ENCODE measurements at regions not wholly inside any gene's neighbourhood (a gene's known extent, or its start where the extent isn't known, plus 50 kb on each side); places are given as distances from the start of the nearest gene placed in this dataset.
"Not testable (repeated sequence)": the region's sequence is repeated elsewhere in the genome, so short reads cannot be mapped to it uniquely, and the experiment has no call there.

GRCh38 chr6:103720393-103720792, 1139.3 kb downstream of the HACE1 start:
- DNase-seq, result no peak

DNA sequence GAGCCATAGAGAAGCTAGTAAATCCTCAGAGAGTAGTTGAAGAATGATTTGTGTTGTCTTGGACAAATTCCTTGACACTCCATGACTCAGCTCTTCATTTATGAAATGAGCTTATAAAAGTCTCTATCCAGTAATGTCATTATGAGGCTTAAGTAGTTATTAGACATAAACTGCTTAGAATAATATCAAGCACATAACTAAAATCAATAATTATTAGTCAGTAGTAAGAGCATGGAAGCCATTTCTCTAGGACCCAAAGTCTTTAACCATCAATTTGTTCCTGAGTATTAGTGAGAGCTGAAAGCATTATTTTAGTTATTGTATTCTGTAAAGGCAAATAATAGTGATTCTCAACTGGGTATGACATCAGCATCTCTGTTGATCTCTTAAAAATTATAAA, 1140.2 kb downstream of the HACE1 start:
- DNase-seq, result no peak

DNA sequence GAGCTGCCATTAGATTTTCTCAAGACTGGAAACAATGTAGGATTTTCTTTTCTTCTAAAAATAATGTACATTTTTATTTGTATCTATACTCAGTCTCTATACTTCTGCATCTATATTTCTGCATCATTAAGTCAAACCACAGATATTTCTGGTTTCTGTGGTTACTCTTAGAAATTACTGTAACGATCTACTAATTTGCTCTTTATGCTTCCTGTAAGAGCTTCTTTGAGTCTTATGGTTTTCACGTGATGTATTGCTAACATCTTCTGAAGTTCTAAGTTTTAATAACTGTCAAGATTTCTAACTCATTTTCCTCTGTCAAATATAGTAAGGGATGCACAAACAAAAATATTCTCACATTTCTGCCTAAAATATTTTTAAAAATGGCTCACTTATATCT, 1144.5 kb downstream of the HACE1 start:
- DNase-seq, result no peak

DNA sequence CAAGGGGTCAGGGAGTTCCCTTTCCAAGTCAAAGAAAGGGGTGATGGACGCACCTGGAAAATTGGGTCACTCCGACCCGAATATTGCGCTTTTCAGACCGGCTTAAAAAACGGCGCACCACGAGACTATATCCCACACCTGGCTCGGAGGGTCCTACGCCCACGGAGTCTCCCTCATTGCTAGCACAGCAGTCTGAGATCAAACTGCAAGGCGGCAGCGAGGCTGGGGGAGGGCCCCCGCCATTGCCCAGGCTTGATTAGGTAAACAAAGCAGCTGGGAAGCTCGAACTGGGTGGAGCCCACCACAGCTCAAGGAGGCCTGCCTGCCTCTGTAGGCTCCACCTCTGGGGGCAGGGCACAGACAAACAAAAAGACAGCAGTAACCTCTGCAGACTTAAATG, 1150.5 kb downstream of the HACE1 start:
- not testable (repeated sequence) for DNase-seq

- DNase-seq, result no peak
Observed at GRCh38 chr6:103707596-103708325, 1152.0 kb downstream of the HACE1 start.

GRCh38 chr6:103699769-103700168, 1160.0 kb downstream of the HACE1 start:
- no peak for DNase-seq

- DNase-seq, result no peak
Observed at GRCh38 chr6:103687430-103687829, 1172.3 kb downstream of the HACE1 start.

- DNase-seq, result no peak
Observed at GRCh38 chr6:103680116-103680515, 1179.6 kb downstream of the HACE1 start.

GRCh38 chr6:103677290-103677689, 1182.4 kb downstream of the HACE1 start:
- DNase-seq, result no peak

DNA sequence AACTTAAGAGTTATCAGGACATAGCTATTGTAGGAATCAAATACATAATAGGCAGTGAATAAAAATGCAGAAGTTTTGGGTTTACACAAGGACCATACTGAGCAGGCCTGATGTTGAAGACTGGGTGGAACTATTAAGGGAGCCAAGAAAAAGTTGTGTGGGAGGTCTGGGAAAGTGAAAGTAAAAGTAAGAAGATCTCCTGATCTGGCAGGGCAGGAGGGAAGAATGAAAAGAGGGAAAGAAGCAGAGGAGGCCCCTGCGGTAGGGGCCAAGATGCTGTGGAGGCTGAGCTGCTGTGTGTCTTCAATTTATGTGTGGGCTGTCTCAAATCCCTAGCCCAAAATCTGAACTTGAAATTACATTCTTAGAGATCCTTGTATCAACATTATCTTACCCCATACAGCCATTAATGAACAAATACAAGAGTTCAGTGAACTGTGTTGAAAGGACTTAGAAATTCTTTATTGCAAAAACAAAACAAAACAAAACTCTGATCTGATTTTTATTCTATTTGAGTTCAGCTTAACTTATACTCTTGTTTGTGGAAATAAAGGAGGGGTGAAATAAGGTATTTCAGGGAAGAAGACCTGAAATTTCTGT, 1183.8 kb downstream of the HACE1 start:
- no peak for DNase-seq

DNA sequence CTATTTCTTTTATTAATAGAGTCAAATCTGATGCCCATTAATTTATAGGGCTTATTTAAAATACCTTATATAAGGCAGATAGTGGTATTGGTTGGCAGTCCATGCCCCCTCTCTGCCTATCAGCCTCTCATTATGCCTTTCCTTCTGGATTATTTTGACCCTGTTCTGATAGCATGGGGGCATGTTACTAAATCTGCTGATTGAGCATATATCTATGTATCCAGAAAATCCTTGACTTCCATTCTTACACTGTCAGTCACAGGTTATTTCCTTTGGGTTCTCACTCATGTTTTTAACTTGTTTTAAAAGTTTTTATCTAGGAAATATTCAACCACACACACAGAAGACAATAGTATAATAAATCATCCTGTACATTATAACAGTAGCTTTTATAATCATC, 1184.9 kb downstream of the HACE1 start:
- DNase-seq, result no peak

DNA sequence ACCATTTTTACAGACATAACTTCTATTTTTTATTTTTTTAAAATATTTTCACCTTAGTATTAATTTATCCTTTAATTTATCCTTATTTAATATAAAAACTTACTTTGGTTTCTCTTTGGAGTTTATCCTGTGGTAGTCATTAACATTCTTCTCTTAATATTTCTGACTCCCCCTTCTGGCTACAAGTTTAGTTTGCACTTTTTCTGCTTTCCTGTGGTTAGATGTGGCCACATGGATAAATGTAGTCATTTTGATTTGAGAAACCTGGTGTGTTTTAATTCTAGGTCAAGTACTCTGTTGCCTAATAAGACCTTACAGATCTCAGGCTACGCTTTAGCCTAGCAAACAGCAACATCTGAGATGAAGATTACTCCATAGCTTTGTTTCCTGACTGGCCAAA, 1187.5 kb downstream of the HACE1 start:
- no peak for DNase-seq

- no peak for DNase-seq
Observed at GRCh38 chr6:103629613-103630012, 1230.1 kb downstream of the HACE1 start.

DNA sequence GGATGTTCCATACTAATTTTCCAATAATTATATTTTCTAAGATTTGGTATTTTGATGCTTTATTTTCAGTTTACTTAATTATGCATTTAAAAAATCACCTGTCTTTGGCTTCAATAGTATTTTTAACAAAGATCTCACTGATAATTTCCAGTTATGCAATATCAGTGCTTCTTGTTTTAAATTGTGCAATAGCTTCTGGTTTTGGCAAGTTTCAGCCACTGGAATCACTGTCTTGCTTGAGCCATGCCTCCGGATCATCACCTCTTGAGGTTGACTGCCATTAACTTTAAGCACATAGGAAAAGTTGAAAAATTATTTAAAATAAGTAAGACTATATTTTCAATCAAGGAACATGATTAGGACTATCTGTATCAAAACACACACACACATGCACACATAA, 1242.1 kb downstream of the HACE1 start:
- no peak for DNase-seq

GRCh38 chr6:103587722-103588121, 1272.0 kb downstream of the HACE1 start:
- no peak for DNase-seq

DNA sequence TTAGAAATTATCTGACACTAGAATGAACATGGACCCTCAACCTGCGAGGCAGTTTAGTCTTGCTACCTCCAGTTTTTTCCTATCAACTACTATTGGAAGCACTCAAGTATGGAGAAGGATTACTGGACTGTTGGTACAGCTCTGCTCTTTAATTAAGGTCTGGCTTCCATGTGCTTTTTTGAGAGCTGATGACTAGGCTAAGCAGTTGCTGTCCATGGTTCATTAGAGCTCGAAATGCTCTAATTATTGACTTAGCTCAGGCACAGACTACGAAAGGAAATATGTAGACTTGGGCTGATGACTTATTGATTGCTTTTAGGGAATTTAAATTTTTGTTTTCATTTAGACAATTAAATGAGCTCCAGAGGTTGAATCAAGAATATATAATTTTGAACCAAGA, 1281.6 kb downstream of the HACE1 start:
- no peak for DNase-seq

- DNase-seq, result no peak
Observed at GRCh38 chr6:103570431-103570830, 1289.3 kb downstream of the HACE1 start.

DNA sequence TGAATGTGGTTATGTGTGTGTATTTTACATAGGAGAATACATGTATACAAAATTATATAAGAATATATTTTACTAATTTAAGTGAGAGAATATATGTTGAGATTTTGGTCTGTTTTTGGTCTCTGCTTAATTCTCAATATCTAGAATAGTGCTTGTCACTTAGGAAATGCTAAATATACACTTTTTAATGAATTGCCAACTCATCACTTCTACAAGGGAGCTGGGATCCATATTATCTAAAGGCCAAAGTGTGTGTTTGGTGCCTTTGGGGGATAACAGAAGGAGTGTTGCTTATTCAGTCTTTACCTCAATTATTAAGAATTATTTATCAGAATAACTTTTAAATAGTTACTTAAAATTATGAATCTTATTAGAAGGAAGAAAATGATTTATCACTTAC, 1304.8 kb downstream of the HACE1 start:
- no peak for DNase-seq

- DNase-seq, result no peak
Observed at GRCh38 chr6:103538381-103538780, 1321.3 kb downstream of the HACE1 start.

DNA sequence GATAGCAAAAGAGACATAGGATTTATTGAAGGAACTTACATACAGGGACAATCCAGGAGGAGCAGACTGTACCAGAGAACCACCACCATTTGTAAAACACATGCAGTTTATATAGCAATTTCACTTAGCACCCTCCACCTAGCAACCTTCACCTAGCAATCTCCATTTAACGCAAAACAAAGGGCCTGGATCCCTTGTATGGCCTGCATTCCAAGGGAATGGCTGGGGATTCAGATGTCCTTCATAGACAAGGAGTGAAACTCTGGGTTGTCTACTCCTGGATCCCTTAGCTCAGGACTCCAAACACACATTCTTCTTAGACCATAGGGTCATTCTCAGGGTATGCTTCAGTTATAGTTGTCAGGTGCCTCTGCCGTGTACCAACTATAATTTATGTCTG, 1324.9 kb downstream of the HACE1 start:
- no peak for DNase-seq

- DNase-seq, result no peak
Observed at GRCh38 chr6:103534095-103534494, 1325.6 kb downstream of the HACE1 start.

- no peak for DNase-seq
Observed at GRCh38 chr6:103522045-103522444, 1337.7 kb downstream of the HACE1 start.

GRCh38 chr6:103516336-103516735, 1343.4 kb downstream of the HACE1 start:
- DNase-seq, result no peak

DNA sequence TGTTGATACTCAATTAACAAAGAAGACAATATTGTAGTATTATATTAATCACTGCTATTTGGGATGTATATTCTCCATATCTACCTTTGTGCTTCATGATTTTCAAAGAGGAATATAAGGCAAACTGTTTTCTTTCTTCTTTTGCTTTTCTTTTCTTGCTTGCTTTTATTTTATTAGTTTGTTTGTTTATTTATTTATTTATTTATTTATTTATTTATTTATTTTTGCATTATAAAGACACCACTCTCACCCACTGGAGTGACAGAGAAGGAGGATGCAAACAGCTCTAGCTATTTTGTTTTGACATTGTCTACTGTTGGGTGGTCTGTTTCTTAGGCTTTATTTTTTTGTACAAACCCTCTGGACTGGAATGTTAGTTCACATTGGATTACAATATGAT, 1352.7 kb downstream of the HACE1 start:
- no peak for DNase-seq

- DNase-seq, result no peak
Observed at GRCh38 chr6:103505155-103505518, 1354.6 kb downstream of the HACE1 start.

Measured in stimulated activated CD4-positive, alpha-beta T cell treated with anti-CD3 and anti-CD28 coated beads, Interleukin-15, amount 100 ng/mL, for 24 hours (primary cell).